Activated CD8-positive, alpha-beta T cell treated with anti-CD3 and anti-CD28 coated beads for 36 hours (primary cell): ENCODE measurements at regions not wholly inside any gene's neighbourhood (a gene's known extent, or its start where the extent isn't known, plus 50 kb on each side); places are given as distances from the start of the nearest gene placed in this dataset.
"Not testable (repeated sequence)": the region's sequence is repeated elsewhere in the genome, so short reads cannot be mapped to it uniquely, and the experiment has no call there.

Experiments used
- ATAC-seq: fragments of 200-7000 bp; cut with Tn5 transposase; one replicate; pipeline ENCODE4 v1.10.0; 2021; ENCODE audit warnings: mild to moderate bottlenecking, moderate library complexity
- CTCF ChIA-PET: fragments of 350-600 bp; sonication (Branson Sonifier 250); formaldehyde crosslinking; loops from one replicate; lab custom pipeline; 2021; ENCODE audit warnings: antibody characterized with exemption; lab: Charles Lee
- POLR2A ChIA-PET: fragments of 350-600 bp; sonication (Branson Sonifier 250); formaldehyde crosslinking; loops from one replicate; lab custom pipeline; 2021; ENCODE audit warnings: antibody characterized with exemption; lab: Charles Lee
- DNase-seq: peaks from one replicate; pipeline ENCODE4 v3.0.0-alpha.2; 2020
- H3K27ac Mint-ChIP-seq: one replicate; pipeline ENCODE4 v1.8.0; 2021; ENCODE audit warnings: mild to moderate bottlenecking, mixed read lengths
- H3K27me3 Mint-ChIP-seq: one replicate; pipeline ENCODE4 v1.8.0; 2021; ENCODE audit warnings: mixed read lengths
- H3K36me3 Mint-ChIP-seq: one replicate; pipeline ENCODE4 v1.8.0; 2021; ENCODE audit warnings: low read depth, mixed read lengths
- H3K4me1 Mint-ChIP-seq: one replicate; pipeline ENCODE4 v1.8.0; 2021; ENCODE audit warnings: low read depth, mixed read lengths
- H3K4me3 Mint-ChIP-seq: one replicate; pipeline ENCODE4 v1.8.0; 2021; ENCODE audit warnings: mild to moderate bottlenecking, moderate library complexity, mixed read lengths
- H3K9me3 Mint-ChIP-seq: one replicate; pipeline ENCODE4 v1.8.0; 2021; ENCODE audit warnings: mixed read lengths
- intact Hi-C: fragments of 100-400 bp; cut with micrococcal nuclease; formaldehyde crosslinking; loops from one replicate; pipeline ENCODE4 v1.10.0; 2022
- TF ChIP-seq, protein P1 (sequence below): fragments of 200-600 bp; IDR thresholded peaks from one replicate; pipeline ENCODE4 v1.8.0; 2022; ENCODE audit warnings: antibody characterized with exemption, mild to moderate bottlenecking

GRCh38 chr5:25334350-25334749 lies 689.6 kb upstream of the CDH10 start:
- Mint-ChIP-seq H3K27ac (no peak overlapping the region), H3K27me3 (no peaks in the 10 kb centered on the region), H3K36me3 (no peaks in the 10 kb centered on the region), H3K4me1 (no peaks in the 10 kb centered on the region), H3K9me3 (peaks cover 11% of the 10 kb centered on the region), H3K4me3 (no peak overlapping the region)
- CTCF ChIA-PET = no interaction called here
- TF ChIP-seq, protein P1, sequence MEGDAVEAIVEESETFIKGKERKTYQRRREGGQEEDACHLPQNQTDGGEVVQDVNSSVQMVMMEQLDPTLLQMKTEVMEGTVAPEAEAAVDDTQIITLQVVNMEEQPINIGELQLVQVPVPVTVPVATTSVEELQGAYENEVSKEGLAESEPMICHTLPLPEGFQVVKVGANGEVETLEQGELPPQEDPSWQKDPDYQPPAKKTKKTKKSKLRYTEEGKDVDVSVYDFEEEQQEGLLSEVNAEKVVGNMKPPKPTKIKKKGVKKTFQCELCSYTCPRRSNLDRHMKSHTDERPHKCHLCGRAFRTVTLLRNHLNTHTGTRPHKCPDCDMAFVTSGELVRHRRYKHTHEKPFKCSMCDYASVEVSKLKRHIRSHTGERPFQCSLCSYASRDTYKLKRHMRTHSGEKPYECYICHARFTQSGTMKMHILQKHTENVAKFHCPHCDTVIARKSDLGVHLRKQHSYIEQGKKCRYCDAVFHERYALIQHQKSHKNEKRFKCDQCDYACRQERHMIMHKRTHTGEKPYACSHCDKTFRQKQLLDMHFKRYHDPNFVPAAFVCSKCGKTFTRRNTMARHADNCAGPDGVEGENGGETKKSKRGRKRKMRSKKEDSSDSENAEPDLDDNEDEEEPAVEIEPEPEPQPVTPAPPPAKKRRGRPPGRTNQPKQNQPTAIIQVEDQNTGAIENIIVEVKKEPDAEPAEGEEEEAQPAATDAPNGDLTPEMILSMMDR = no peak
- intact Hi-C loops = no loop called here
- no peak for DNase-seq
- no peak for ATAC-seq
- POLR2A ChIA-PET = no interaction called here

GRCh38 chr5:25330721-25331120 lies 685.9 kb upstream of the CDH10 start:
- no peak for DNase-seq
- no peak overlapping the region for H3K27ac Mint-ChIP-seq
- no peak for ATAC-seq
- TF ChIP-seq, protein P1 = no peak
- no peak overlapping the region for H3K4me3 Mint-ChIP-seq
- H3K36me3 Mint-ChIP-seq = no peaks in the 10 kb centered on the region
- no peaks in the 10 kb centered on the region for H3K27me3 Mint-ChIP-seq
- ChIA-PET POLR2A (no interaction called here), CTCF (no interaction called here)
- no peaks in the 10 kb centered on the region for H3K4me1 Mint-ChIP-seq
- intact Hi-C loops = no loop called here
- H3K9me3 Mint-ChIP-seq = peaks cover 11% of the 10 kb centered on the region

GRCh38 chr5:25327172-25327571 lies 682.4 kb upstream of the CDH10 start:
- Mint-ChIP-seq H3K27me3 (no peaks in the 10 kb centered on the region), H3K4me3 (no peak overlapping the region), H3K4me1 (no peaks in the 10 kb centered on the region), H3K27ac (no peak overlapping the region), H3K9me3 (peaks cover 9% of the 10 kb centered on the region), H3K36me3 (no peaks in the 10 kb centered on the region)
- DNase-seq = no peak
- TF ChIP-seq, protein P1 = no peak
- intact Hi-C loops = no loop called here
- ChIA-PET POLR2A (no interaction called here), CTCF (no interaction called here)
- no peak for ATAC-seq

DNA sequence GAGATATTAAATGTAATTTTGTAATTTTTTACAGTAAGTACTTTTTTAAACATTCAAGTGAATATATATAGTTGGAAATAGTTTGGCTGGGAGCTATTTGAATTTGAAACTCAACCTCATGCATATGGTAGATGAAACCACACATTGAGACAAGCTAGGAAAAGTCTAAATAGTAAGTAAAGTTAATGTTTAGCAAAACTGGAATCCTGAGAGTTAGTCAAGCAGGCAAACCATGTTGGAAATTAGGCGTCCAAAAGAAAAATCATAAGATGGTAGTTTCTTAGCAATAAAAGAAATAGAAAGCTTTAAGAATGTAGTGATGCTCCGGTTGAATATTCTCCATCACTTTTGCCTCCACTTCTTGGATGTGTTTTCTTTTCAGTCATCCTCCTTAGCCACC lies 657.1 kb upstream of the CDH10 start:
- Mint-ChIP-seq H3K36me3 (no peaks in the 10 kb centered on the region), H3K27me3 (no peaks in the 10 kb centered on the region), H3K4me3 (no peak overlapping the region), H3K9me3 (peaks cover 7% of the 10 kb centered on the region), H3K27ac (no peak overlapping the region), H3K4me1 (no peaks in the 10 kb centered on the region)
- ChIA-PET POLR2A (no interaction called here), CTCF (no interaction called here)
- TF ChIP-seq, protein P1 = no peak
- intact Hi-C loops = no loop called here
- DNase-seq (no peak), ATAC-seq (no peak)

DNA sequence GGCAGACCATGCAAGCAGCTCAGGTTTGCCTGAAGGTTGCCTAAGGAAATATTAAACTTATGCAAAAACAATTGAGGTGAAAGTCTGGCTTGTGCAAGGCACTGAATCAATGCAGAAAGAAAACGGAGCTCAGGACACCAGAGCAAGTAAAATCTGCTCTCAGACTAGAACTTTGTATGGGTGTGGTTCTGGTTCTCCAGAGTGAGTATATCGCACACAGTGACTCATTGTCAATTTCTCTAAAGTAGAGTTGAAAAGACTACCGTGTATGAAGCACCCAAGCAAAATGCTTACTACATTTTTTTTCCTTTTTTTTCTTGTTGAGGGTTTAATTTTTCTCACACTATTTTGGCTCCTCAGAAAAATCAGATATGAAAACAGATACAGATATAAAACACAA lies 650.3 kb upstream of the CDH10 start:
- Mint-ChIP-seq H3K4me3 (no peak overlapping the region), H3K36me3 (no peaks in the 10 kb centered on the region), H3K27ac (no peak overlapping the region), H3K9me3 (peaks cover 8% of the 10 kb centered on the region), H3K4me1 (no peaks in the 10 kb centered on the region), H3K27me3 (no peaks in the 10 kb centered on the region)
- TF ChIP-seq, protein P1 = no peak
- ATAC-seq (no peak), DNase-seq (no peak)
- intact Hi-C loops = no loop called here
- CTCF ChIA-PET = interaction anchor here (0.6 kb wide), 1 partner anchor 1472 kb away, joined by 3 read pairs; no protein-coding TSS in a partner anchor
- POLR2A ChIA-PET = interaction anchor here (0.6 kb wide), 1 partner anchor 22 kb away, joined by 3 read pairs; no protein-coding TSS in a partner anchor

DNA sequence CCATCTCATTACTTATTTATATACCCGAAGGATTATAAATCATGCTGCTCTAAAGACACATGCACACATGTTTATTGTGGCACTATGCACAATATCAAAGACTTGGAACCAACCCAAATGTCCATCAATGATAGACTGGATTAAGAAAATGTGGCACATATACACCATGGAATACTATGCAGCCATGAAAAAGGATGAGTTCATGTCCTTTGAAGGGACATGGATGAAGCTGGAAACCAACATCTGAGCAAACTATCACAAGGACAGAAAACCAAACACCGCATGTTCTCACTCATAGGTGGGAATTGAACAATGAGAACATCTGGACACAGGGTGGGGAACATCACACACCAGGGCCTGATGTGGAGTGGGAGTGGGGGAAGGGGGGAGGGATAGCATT lies 645.0 kb upstream of the CDH10 start:
- H3K27ac Mint-ChIP-seq, POLR2A ChIA-PET, H3K4me3 Mint-ChIP-seq, ATAC-seq, H3K27me3 Mint-ChIP-seq, CTCF ChIA-PET, H3K36me3 Mint-ChIP-seq, intact Hi-C loops, H3K4me1 Mint-ChIP-seq, H3K9me3 Mint-ChIP-seq, DNase-seq: not testable (repeated sequence)
